Right lobe of liver (tissue), 4 donors: ENCODE measurements at regions not wholly inside any gene's neighbourhood (a gene's known extent, or its start where the extent isn't known, plus 50 kb on each side); places are given as distances from the start of the nearest gene placed in this dataset.
"Not testable (repeated sequence)": the region's sequence is repeated elsewhere in the genome, so short reads cannot be mapped to it uniquely, and the experiment has no call there.

Source experiments
- CTCF ChIP-seq, 4 donors: fragments of 200-600 bp in 3 of 4; fragments of 450-650 bp in 1 of 4; IDR thresholded peaks; one replicate each; pipeline versions ENCODE4 v1.5.1 to v1.8.0; 2016 to 2022; ENCODE audit warnings: antibody characterized with exemption in 4 of 4, mild to moderate bottlenecking in 2 of 4
- POLR2A ChIP-seq: fragments of 450-650 bp; IDR thresholded peaks from one replicate; pipeline ENCODE4 v1.6.1; 2017; ENCODE audit warnings: antibody characterized with exemption, mild to moderate bottlenecking
- donor health status: DM: no; HTN: no; CAD: no.
- donor health status: DM: no; HTN: no; CAD: no.
- donor health status: DM: no; HTN: yes; CAD: no.

GRCh38 chr5:26325432-26325831 is 713.0 kb downstream of the CDH9 start:
- TF ChIP-seq CTCF (IDR thresholded peaks at IDR 0.05); POLR2A: not testable (repeated sequence)
